DMS153 treated with DMSO at 0.1 percent for 48 hours (cell line): ENCODE measurements at regions not wholly inside any gene's neighbourhood (a gene's known extent, or its start where the extent isn't known, plus 50 kb on each side); places are given as distances from the start of the nearest gene placed in this dataset.
"Not testable (repeated sequence)": the region's sequence is repeated elsewhere in the genome, so short reads cannot be mapped to it uniquely, and the experiment has no call there.

ENCODE experiments used
- DNase-seq: peaks from one replicate; lab custom pipeline; 2025; ENCODE audit not compliant: unreplicated experiment; lab: John Stamatoyannopoulos, UW

DNA sequence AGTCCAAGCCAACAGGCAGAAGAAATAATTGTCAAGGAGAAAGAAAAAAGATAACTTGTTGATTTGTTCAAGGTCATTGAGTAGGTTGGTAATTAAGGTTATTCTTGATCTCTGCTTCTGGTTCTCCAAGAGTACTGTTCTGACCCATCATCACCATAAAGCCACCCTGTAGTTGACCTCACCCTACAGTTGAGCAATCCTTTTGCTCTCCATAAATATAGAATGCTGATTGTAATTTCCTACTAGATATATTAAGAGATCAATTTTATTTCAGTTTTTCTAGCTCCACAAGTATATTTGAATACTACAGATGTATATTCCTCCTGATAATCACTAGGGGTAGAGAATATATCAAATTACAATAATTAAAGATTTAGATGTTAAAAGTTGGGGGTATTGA, 350.5 kb upstream of the PDE3A start:
- no peak for DNase-seq

DNA sequence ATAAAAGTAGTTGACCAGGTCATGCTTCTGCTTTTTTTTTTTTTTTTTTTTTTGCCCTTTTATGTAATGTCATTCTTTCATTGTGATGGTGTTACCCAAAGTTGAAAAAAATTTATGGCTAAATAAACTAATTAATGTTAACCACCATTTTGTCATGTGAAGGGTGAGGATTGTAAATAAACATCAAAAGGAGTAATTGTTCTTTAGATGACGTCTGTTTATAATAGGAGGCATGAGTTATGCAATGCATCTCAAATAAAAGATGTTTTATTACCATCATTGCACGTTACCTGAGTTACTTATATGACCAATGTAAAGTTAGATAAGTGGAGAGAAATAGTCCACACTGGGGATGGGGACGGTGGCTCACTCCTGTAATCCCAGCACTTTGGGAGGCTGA, 349.9 kb upstream of the PDE3A start:
- DNase-seq = no peak

DNA sequence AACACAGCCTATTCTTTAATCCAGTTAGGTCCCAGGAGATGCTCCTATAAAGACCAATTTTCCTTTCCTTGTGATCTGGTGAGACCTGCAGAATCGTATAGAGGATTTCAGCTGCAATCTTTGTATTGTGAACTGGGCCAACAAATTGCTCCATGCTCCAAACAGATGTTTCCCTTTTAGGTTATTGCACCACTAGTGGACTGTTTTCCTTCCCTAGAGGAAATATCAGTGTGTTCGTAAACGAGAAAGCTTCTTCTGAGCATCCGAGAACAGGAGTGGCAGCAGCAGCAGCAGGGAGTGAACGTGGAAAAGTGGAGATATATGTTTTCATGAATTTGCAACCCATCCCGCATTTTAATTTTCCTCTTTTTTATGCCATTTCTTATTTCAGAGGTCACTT, 344.1 kb upstream of the PDE3A start:
- DNase-seq = no peak

DNA sequence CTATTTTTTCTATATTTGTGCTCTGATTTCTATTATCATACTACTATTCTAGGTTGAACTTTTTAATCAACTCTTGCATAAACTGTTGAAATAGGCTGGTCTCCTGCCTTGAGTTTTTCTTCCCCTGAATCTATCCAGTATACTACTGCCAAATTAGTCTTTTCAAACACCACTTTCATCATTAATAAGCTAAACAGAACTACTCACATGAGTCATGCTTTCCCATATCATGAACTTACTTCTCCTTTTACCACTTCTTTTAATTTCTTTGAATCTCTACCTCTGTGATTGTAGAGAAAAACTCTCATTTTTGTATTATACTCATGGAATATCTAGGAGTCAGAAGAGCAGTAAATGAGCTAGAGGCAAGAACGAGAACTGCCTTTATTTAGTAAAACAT, 340.3 kb upstream of the PDE3A start:
- no peak for DNase-seq

DNA sequence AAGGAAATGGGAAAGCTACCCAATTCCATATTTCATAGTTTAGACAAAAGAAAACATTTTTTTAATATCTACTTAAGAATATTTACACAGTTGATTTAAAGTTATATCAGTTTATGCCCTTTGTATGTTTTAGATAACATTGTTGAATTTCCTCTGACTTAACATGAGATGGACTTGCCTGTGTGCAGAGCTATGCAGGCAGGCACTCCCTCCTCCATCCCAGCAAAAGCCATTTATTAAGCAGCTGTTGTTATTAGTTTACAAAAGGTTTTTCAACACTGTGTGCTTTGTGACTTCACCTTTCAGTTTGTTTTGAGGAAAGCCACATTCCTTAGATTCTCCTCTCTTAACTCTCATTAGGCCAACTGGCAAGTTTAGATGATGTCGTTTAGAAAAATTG, 337.5 kb upstream of the PDE3A start:
- DNase-seq = no peak

DNA sequence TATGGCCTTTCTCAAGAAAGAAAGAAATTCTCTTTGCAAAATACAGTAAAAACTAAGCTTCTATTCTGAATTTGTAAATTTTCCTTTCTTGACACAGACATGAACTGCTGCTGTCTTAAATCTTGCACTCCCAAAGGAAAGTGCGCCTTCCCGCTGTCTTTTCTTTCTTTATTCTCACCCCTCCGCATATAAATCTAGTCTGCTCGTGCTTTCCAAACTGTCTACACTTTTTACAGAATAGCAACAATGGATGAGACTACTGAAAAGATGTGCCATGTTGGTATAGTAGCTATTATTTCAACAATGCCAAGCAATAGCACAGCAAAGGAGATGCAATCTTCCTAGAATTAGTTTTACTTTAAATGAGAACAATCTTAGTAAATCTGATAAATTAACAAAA, 328.8 kb upstream of the PDE3A start:
- DNase-seq = no peak

DNA sequence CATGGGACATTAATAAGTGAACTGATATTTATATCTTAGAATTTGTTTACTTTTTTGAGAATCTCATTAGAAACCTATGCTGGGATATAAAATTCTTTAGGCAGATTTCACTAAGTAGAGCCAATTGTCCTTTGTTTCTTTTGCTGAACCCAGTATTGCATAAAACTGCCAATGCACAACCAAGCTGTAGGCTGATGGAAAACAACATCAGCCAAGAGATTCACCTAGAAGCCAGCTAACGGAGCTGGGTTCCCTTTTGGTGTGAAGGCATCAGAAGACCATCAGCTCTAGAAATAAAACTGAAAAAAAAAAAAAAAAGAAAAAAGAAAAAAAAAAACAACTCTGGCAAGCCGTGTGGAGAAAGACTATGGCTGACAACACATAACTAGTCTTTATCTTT, 328.2 kb upstream of the PDE3A start:
- DNase-seq = no peak

DNA sequence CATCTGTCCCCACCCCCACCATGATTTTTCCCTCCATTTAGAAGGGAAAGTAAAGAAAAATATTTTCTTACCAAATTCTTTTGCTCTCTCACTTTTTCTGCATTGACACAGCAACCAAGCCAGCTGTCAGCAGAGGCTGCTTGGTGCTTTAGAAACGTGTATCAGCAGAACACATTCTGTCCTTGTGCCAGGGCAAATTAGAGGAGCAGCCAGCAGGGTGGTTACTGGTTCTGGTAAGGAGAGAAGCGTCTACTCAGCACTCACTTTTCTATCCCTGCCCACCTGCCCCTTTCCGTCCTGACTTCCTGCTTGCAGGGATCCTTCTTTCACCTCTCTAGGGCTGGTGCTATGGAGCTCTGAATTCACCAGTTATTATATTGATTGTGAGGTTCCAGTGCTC, 327.5 kb upstream of the PDE3A start:
- DNase-seq = no peak

DNA sequence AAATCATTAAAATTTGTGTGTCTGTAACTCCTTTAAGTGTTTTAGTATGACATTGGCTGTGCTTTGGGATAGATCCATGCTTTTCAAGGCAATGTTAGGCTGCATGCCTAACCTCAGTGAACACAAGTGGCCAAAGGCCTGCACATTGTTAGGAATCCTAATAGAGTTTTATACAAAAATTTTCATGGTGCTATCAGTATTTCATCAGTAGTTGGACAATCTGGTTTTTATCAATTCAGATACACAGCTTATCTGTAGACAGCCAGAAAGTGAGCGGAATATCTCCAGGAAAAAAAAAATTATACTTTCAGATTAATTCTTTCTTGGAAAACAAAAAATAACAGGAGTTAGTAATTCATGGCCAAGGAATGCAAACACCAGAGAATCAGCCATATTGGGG, 324.0 kb upstream of the PDE3A start:
- DNase-seq = no peak

DNA sequence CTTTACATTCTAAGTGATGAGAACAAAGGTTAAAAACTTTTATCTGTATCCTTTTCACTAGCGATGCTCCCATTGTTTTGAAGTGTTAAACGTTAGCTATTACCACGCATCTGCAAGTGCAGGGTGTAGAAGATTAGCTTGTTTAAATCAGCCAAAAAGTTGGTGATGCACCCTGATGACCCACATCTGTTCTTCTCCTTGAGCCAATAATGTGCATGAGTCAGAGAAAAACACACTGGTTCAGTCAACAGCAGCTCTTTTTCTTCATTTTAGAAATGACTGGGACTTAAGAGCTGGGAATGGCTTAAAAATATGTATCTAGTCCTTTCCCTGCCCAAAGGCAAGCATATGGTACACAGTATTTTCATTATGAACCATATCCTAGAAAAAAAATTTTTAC, 323.5 kb upstream of the PDE3A start:
- no peak for DNase-seq

DNA sequence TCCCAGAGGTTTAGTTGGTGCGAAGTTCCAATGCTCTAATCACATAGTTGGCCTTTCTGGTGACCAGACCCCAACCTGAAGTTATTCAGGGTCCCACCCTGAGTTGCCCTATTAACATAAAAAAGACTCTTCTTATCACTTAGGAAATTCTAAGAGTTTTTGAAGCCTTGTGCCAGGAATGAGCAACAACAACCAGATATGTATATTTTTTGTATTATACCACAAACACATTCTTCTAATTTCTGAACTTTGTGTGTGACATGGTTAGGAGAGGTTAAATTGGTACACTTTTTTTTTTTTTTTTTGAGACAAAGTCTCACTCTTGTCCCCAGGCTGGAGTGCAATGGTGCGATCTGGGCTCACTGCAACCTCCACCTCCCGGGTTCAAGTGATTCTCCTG, 320.4 kb upstream of the PDE3A start:
- DNase-seq = no peak

DNA sequence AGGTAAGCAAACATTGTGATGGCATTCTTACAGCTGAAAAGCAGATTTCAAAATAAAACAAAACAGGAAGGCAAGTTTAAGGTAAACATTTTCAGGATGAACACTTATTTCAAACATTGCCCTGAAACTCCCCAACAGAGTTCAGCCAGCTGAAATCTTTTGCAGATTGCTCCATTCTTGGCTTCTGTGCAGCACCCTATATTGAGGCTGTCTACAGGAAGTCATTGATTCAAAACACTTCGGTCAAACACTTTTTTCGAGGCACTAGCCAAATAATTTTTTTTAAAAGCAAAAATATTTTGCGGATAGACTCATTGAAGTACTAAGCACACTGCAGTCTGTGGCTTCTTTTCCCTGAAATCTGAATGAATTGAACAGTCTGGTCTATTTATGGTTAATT, 318.1 kb upstream of the PDE3A start:
- DNase-seq = no peak

DNA sequence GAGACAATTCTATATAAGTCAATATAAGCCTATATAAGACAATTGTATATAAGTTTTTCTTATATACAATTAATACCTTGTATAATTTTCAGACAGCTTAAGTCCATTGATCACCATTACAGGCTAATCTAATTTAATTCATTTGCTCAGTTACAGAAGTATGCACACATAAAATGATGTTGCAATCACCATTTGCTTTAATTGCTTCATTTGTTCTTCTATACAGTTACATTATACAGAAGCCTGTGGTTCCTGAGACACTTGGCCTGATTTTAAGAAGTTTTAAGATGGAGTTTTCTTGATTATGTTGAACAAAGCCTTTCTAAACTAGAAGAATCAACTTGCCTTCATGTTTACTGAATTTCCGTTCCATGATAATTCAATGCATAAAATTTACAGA, 314.6 kb upstream of the PDE3A start:
- DNase-seq = no peak

DNA sequence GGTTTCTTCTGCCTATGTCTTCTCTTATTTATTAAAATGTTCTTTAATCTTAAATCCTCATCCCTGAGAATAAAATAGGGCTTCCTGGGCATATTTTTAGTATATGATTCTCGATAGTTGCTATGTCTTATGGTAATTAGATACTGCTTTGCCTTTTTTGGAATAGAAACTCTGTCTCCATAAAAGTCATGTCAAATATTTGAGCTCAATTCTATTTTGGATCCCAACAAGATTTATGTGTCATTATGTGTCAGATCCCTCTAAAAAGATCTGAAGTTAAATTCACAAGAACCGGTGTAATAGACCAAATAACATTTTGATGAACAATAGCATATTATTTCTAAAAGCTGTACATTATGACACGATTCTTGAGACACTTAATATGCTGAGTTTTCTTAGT, 312.5 kb upstream of the PDE3A start:
- no peak for DNase-seq

DNA sequence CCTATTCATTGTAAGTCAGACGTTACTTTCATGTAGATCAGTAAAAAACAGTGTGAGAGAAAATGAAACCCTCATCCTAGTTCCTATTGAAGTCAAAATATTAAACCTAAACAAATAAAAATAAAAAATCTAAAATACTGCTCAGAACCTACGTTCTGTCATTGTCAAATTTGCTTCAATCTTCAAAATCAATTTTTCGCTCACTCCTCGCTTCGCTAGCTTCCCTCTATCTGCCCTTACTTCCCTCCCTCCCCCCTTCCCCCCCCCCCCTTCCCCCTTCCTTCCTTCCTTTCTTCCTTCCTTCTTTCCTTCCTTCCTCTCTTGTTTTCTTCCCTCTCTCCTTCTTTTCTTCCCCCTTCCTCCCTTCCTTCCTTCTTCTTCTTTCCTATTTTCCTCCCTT, 310.9 kb upstream of the PDE3A start:
- no peak for DNase-seq

DNA sequence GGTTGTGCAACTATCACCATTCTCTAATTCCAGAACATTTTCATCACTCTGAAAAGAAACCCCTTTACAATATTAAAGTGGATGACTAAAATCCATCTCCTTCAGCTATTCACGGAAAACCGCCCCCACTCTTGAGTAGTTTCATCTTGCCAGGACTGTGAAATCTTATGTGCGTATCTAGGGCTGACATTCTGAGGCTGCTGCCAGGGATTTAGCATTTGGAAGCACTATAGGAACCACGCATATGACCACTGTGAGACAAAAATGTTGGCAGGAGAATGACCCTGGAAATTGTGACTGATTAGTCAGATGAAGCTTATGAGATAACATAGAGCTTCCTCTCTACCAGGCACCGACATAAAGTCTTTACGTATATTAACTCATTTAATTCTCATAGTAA, 305.2 kb upstream of the PDE3A start:
- DNase-seq = no peak

DNA sequence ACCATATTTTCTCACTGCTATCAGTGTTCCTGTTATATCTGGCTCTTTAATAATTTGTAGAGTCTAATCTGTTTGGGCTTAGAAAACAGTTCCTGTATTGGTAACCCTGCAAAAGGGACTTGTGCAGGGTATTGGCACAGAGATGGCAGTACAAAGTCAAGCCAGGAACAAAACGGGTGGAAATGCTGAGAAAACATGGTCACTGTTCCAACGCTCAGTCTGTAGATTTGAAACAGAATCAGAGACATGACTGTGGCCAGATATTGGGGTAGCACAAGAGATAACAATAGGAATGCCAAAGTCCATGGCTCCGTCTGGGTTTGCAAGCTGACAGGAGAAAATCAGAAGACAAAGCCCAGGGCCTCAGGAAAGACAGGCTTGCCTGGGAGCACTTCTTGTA, 290.7 kb upstream of the PDE3A start:
- DNase-seq = no peak

DNA sequence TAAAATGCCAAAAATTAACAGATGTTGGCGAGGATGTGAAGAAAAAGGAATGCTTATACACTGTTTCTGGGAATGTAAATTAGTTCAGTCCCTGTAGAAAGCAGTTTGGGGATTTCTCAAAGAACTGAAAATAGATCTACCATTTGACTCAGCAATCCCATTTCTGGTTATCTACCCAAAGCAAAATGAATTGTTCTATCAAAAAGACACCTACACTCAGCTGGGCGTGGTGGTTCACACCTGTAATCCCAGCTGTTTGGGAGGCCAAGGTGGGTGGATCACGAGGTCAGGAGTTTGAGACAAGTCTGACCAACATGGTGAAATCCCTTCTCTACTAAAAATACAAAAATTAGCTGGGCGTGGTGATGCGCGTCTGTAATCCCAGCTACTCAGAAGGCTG, 279.3 kb upstream of the PDE3A start:
- no peak for DNase-seq

DNA sequence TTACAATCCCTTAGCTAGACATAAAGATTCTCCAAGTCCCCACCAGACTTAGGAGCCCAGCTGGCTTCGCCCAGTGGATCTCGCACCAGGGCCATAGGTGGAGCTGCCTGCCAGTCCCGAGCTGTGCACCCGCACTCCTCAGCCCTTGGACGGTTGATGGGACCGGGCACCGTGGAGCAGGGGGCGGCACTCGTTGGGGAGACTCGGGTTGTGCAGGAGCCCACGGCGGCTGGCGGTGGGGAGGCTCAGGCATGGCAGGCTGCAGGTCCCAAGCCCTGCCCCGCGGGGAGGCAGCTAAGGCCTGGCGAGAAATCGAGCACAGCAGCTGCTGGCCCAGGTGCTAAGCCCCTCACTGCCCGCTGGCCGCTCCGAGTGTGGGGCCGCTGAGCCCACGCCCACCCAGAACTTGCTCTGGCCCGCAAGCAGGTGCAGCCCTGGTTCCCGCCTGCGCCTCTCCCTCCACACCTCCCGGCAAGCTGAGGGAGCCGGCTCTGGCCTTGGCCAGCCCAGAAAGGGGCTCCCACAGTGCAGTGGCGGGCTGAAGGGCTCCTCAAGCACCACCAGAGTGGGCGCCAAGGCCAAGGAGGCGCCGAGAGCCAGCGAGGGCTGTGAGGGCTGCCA, 275.0 kb upstream of the PDE3A start:
- not testable (repeated sequence) for DNase-seq

DNA sequence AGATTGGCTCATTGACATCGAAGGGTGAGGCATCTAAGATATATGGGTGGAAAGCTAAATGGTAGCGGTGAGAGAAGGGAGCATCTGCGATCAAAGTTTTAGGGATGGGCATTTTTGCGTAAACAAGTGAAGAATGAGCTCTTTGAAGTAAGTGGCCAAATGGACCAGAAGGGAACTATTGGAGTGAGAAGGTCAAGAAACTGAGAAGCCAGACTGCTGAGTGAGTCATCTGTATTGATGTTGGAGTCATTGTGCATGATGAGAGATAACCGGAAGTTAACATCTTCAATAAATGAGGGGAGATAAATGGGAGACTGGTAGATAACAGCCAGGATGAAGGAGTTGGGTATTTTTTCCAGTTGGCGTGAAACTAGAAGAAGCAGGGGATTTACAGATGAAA, 271.9 kb upstream of the PDE3A start:
- DNase-seq = no peak

DNA sequence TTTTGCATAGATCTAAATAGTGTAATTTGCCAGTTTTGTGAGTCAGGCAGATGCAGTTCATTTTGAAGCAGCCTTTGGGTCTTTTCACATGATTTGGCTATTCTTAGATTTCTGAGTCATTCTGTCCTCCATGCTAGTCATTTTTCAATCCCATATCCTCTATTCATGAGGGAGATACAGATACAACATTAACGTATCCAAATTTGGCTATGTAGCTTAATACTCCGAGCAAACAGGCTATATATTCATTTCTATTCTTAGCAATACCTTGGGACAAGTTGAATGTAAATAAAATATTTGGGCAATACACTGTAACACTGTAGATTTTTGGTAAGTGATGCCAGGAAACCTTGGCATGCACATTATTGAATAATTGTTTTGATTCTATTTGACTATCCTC, 270.7 kb upstream of the PDE3A start:
- DNase-seq = no peak

DNA sequence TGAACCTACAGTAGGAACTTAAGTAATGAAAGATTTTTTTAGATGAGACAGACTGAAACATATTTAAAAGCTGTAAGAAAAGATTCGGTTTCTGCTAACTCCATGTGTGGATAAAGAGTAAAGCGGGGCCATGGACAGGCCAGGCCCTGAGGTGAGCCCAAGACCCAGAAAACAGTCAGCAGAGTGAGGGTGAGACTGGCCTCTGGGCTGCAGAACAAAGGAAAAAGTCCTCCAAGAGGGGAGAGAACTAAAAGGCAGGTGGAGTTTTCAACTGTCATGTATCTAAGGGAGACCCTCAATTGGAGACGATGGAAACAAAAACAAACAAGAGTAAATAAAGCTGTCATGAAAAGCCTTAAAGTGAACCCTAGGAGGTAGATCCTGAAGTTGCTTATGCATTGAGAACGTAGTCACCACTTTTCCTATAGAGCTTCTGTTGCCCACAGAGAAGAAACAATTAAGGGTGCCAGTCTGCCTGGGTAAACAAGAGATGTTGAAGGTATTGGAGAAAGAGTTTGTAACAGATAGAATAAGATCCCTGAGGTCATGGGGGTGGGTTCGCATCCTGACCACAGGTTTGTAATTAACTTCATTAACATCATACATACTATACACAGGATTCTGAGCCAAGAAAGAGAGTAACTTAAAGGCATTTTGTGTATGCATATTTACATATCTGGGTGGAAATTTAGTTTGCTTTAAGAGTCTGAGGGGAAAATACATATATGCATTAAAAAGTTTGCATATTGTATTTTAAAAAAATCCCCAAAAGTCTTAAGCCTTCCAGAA, 268.7 kb upstream of the PDE3A start:
- no peak for DNase-seq

DNA sequence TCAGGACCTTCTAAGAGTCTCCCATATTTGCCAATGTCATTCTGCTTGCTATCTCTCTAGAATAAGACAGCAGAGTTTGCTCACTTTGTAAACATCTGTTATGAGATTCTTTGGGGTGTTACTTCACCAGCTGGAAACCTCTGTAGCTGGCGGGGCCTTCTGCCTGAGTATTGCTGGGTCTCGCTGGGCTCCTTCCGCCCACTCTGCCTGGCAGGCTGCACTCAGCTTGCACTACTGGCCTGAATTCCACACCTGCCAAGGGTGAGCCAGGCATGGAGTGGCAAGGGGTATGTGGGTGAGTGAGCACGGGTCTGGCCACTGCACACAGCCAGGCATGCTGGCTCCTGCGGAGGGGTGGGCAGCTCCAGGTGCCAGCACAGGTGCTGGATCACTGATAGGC, 267.3 kb upstream of the PDE3A start:
- no peak for DNase-seq
